GM20431 (cell line): ENCODE measurements at regions not wholly inside any gene's neighbourhood (a gene's known extent, or its start where the extent isn't known, plus 50 kb on each side); places are given as distances from the start of the nearest gene placed in this dataset.

Source experiments
- in situ Hi-C: fragments of 300-500 bp; cut with MseI, MboI; formaldehyde crosslinking; loops from one replicate; pipeline ENCODE4 v1.15.0; 2020; ENCODE audit warnings: low sequenced_read_pairs; ENCODE audit not compliant: unreplicated experiment

- in situ Hi-C loops: no loop called here
These were observed 894.4 kb upstream of the PCDH9 start for GRCh38 chr13:68124437-68125086.

- in situ Hi-C loops: no loop called here
These were observed 880.1 kb upstream of the PCDH9 start for GRCh38 chr13:68110178-68110768.

GRCh38 chr13:68107667-68108066, 877.5 kb upstream of the PCDH9 start:
- in situ Hi-C loops: no loop called here

DNA sequence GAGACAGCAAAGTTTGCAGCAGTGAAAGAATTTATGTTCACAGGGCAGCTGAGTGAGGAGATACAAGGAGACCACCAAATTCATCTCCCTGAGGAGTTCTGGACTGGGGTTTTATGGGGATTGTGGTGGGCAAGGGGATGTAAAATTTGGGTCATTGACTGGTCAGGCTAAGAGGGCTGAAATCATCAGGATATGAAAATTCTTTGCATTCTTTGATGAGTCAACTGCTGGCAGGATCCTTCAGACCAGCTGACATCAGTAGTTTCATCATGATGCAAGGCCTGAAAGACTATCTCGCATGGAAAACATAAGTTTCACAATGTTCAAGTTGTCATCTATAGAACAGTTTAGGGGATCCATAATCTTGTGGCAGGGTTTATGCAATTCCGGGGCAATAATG, 869.5 kb upstream of the PCDH9 start:
- in situ Hi-C loops: no loop called here

GRCh38 chr13:68081061-68081460, 850.9 kb upstream of the PCDH9 start:
- in situ Hi-C loops: no loop called here

- in situ Hi-C loops: no loop called here
These were observed 848.7 kb upstream of the PCDH9 start for GRCh38 chr13:68078874-68079273.

DNA sequence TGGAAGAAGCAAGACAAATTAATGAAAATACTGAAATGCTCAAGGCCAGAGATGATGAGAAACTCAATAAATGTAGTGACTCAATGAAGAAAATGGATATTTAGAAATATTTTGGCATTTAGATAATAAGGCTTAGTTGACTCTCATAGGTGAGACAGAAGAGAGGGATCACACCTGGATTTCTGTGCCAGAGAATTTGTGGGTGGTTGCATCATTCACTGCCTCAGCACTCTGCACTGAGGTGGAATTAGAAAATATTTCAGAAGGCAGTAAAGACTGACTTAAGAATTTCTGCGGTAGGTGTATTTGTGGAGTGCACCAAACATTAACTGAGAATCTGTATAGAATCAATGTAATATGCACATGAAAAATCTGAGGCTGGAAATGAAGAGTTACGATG, 848.3 kb upstream of the PCDH9 start:
- in situ Hi-C loops: no loop called here

DNA sequence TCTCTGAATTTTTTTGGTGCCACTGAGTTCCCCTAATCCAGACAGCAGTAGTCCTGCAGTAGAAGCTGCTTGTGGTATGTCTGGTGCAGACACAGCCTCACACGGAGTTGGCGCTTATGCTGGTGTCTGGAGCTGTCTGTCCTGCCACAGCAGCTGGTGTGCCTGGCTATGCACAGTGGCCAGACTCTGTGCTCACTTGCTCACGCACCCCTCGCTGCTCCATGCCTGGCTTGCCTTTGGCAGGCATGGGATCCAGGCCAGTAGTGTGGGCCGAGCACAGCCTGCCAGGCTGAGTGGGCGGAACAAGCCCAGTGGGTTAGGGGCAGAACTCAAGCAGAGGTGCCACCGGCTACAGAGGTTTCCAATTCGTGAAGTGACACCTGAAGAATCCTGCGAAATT, 845.9 kb upstream of the PCDH9 start:
- in situ Hi-C loops: no loop called here

GRCh38 chr13:68066879-68067513, 836.9 kb upstream of the PCDH9 start:
- in situ Hi-C loops: no loop called here

DNA sequence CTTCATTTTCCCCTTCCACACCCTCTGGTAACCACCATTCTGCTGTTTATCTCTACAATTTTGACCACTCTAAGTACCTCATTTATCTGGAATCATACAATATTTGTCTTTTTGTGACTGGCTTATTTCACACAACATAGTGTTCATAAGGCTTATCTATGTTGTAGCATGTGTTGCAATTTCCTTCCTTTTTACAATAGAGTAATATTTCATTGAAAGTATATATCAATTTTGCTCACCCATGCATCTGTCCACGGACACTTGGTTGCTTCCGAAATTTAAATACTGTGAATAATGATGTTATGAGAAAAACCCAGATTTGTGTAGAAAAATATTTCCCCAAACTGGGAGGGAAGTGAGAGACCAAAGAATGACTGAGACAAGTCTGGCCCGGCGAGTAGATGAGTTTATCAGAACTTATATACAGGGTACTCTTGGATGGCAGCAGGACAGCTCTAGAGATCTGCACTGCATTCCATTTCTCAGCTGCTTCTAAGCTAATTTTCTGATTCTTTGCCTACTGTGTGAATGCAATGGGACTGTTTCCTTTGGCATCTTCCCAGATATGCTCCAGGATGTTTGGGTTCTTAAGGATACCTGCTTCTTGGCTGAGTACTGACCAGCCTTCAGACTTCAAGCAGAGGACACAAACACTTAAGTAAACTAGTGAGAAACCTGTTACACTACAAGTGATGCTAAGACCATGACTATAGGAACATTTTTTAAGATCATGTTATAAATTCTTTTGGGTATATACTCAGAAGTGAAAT, 834.0 kb upstream of the PCDH9 start:
- in situ Hi-C loops: no loop called here

- in situ Hi-C loops: no loop called here
These were observed 833.0 kb upstream of the PCDH9 start for GRCh38 chr13:68063181-68063580.

DNA sequence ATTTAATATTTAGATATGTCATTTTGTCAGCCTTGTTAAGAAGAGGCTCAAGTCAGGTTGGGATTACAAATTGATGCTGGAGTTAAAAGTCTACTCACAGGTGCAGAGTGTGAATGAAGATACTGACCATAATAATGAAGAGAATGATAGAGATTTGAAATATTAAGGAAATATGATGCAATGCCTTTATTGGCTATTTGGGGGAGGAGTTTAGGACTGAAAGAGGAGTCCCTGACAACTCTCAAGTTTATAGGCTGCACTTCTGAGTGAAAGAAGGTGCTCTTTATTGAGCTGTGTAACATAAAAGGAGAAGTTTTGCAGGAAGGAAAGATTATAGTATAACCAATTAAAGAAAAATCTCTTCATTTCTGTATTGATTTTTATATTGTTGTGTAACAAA, 827.7 kb upstream of the PCDH9 start:
- in situ Hi-C loops: no loop called here

DNA sequence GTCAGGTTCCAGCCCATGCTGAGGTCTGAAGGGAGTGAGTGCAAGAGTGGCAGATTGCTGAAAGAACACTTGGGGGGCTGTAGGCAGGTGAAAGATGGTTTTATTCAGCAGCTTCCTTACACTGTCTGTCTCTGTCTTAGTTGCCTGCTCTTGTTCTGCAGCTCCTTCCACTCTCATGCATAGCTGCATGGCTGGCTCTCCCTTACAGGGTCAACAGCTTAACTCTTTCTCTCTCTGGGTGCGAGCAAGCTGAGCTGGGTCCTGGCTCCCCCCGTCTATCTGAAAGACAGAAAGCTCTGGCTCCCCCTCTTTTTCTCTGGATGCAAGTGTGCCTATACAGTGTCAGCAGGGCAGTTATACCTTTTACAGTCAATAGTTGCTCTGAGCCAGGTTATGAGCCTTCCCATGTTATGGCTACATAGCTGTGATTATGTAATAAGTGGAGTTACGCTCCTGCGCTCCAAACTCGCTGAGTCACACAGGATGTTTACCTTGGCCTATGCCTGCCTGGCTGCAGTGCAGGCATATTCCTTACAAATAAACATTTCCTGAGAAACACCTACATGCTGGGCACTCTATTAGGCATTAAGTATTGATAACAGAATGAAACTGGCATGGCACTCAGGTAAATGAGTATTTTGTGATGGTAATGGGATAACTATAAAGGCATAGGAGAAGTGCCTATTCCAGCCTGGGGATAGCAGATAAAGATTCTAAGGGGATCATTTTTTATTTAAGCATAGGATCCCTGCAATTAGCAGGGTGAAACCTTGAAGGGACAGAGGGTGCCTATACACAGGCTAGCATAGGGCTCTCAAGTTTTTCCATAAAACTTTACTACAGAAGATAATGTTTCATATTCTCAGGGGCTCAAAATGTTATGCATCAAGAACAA, 826.9 kb upstream of the PCDH9 start:
- in situ Hi-C loops: no loop called here

- in situ Hi-C loops: no loop called here
These were observed 821.8 kb upstream of the PCDH9 start for GRCh38 chr13:68051910-68052309.

GRCh38 chr13:68050761-68051160, 820.6 kb upstream of the PCDH9 start:
- in situ Hi-C loops: no loop called here

DNA sequence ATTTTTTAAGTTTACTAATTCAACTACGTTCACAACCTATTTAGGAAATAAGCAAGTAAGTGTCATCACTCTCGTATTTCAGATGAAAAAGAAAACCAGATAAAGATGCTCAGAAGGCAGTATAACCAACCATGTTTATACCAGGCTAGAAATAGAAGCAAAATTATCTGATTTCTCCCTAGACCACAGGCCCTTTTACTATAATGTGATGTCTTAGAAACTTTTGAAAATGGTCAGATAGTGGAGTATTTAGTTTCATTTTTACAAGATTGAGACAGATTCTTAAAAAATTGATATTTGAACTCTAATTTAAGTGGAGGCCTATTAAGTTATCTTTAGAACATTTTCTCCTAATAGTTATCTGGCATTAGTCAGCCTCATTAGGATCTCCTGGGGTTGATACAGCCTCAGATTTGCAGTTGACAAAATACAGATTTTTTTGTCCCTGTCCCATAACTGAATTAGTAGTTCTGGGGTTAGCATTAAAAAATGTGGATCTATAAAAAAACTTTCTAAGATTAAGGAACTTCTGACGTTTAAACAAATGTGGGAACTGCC, 818.7 kb upstream of the PCDH9 start:
- in situ Hi-C loops: no loop called here

GRCh38 chr13:68047889-68048288, 817.8 kb upstream of the PCDH9 start:
- in situ Hi-C loops: no loop called here

- in situ Hi-C loops: no loop called here
These were observed 816.8 kb upstream of the PCDH9 start for GRCh38 chr13:68046903-68047302.

DNA sequence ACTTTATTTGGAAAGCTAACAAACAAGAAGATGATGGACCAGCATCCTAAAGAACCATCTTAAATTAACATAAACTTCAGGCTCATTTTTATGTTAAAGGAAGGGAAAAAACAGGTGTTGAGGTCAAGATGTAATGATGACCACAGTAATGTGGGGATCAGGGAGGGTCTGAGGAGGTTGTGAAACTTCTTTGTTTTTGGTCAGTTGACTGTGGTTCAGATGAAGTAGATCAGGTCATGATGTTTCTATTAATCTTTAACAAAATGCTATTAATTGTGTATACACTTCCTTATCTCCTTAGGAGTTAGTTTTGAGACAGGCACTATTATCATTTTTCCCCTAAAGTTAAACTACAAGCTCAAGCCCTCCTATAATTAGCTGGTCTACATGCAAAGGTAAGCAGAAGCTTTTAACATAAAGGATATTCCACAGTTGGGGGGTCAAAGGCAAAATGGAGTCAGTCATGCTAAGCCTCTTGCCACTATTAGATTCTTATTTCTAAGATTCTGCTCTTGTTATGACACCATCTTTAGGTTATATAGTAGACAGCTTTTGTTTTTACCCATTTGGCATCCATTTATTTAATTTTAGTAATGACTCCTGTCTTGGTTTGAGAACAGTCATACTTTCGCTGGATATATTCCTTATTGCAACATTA, 800.1 kb upstream of the PCDH9 start:
- in situ Hi-C loops: no loop called here
